SK-N-SH (cell line): ENCODE measurements at regions not wholly inside any gene's neighbourhood (a gene's known extent, or its start where the extent isn't known, plus 50 kb on each side); places are given as distances from the start of the nearest gene placed in this dataset.

Experiments used
- CTCF ChIA-PET: fragments of 300-600, 350-600 bp; formaldehyde crosslinking; extraction: SDS; loops from one replicate; lab custom pipeline; 2021; lab: Yijun Ruan, JAX
- POLR2A ChIA-PET: fragments of 350-600 bp; sonication (Branson Sonifier 250); formaldehyde crosslinking; extraction: SDS; loops from one replicate; lab custom pipeline; 2020; ENCODE audit warnings: antibody characterized with exemption, inconsistent platforms; lab: Yijun Ruan, JAX
- DNase-seq: peaks from one replicate; pipeline ENCODE4 v3.0.0; 2012
- H2AFZ ChIP-seq: fragments of 200-600 bp; sonication (generic); 2 replicates; pipeline ENCODE4 v1.8.1; 2016; ENCODE audit warnings: antibody characterized with exemption, mild to moderate bottlenecking, low read depth
- H3F3A ChIP-seq: fragments of 200-600 bp; sonication (generic); replicated peaks from 2 replicates; pipeline ENCODE3; 2016; ENCODE audit warnings: antibody characterized with exemption, mild to moderate bottlenecking; ENCODE audit not compliant: insufficient read depth
- H3K27ac ChIP-seq, 2 experiments: fragments of 200-500 bp in 1 of 2; fragments of 200-600 bp in 1 of 2; sonication (Bioruptor generic) in 1 of 2; sonication (generic), shearing (Covaris generic) in 1 of 2; 2 replicates each; pipeline versions ENCODE4 v1.5.1 to v1.6.1; 2014 to 2016; ENCODE audit warnings: low read depth in 2 of 2, inconsistent platforms in 1 of 2, low read length in 1 of 2, mild to moderate bottlenecking in 1 of 2, mixed read lengths in 1 of 2
- H3K27me3 ChIP-seq: fragments of 200-600 bp; sonication (generic), shearing (Covaris generic); 2 replicates; pipeline ENCODE4 v1.6.1; 2016; ENCODE audit warnings: mixed run types; ENCODE audit not compliant: insufficient read depth
- H3K36me3 ChIP-seq, 2 experiments: fragments of 200-500 bp in 1 of 2; fragments of 200-600 bp in 1 of 2; sonication (Bioruptor generic) in 1 of 2; sonication (generic) in 1 of 2; replicated peaks in 1 of 2; 2 replicates each; pipeline versions ENCODE3 to v1.5.1; 2014 to 2016; ENCODE audit warnings: low read length in 1 of 2, mild to moderate bottlenecking in 1 of 2; ENCODE audit not compliant: insufficient read depth in 2 of 2, control insufficient read depth in 1 of 2
- H3K4me1 ChIP-seq, 2 experiments: fragments of 200-500 bp in 1 of 2; fragments of 200-600 bp in 1 of 2; sonication (Bioruptor generic) in 1 of 2; sonication (generic), shearing (Covaris generic) in 1 of 2; 2 replicates each; pipeline versions ENCODE4 v1.5.1 to v1.6.1; 2014 to 2016; ENCODE audit warnings: low read depth in 1 of 2, low read length in 1 of 2, mixed run types in 1 of 2; ENCODE audit not compliant: insufficient read depth in 2 of 2, control insufficient read depth in 1 of 2
- H3K4me2 ChIP-seq: fragments of 200-600 bp; sonication (generic), shearing (Covaris generic); 2 replicates; pipeline ENCODE4 v1.6.1; 2017; ENCODE audit warnings: mixed run types
- H3K4me3 ChIP-seq, 2 experiments: fragments of 200-500 bp in 1 of 2; fragments of 200-600 bp in 1 of 2; sonication (Bioruptor generic) in 1 of 2; sonication (generic), shearing (Covaris generic) in 1 of 2; 2 replicates each; pipeline versions ENCODE4 v1.5.1 to v1.8.1; 2014 to 2016; ENCODE audit warnings: low read depth in 2 of 2, inconsistent platforms in 1 of 2, low read length in 1 of 2, mild to moderate bottlenecking in 1 of 2, mixed read lengths in 1 of 2, moderate library complexity in 1 of 2
- H3K79me2 ChIP-seq: fragments of 200-600 bp; sonication (generic); 2 replicates; pipeline ENCODE4 v1.8.1; 2017; ENCODE audit warnings: mild to moderate bottlenecking; ENCODE audit not compliant: insufficient read depth
- H3K9ac ChIP-seq: fragments of 200-600 bp; sonication (generic); 2 replicates; pipeline ENCODE4 v1.6.1; 2017; ENCODE audit warnings: mixed run types
- H3K9me2 ChIP-seq: fragments of 200-600 bp; sonication (generic); 2 replicates; pipeline ENCODE4 v1.6.1; 2017; ENCODE audit warnings: mixed run types
- H3K9me3 ChIP-seq: fragments of 200-600 bp; sonication (generic); 2 replicates; pipeline ENCODE4 v1.6.1; 2017; ENCODE audit warnings: mixed run types, mild to moderate bottlenecking, moderate library complexity
- H4K20me1 ChIP-seq: fragments of 200-600 bp; sonication (generic); 2 replicates; pipeline ENCODE4 v1.6.1; 2017; ENCODE audit warnings: mild to moderate bottlenecking, mixed run types; ENCODE audit not compliant: insufficient read depth
- CHD2 ChIP-seq: fragments of 150-350 bp; IDR thresholded peaks from 2 replicates; pipeline ENCODE4 v1.6.1; 2018; ENCODE audit warnings: low read length; ENCODE audit not compliant: partially characterized antibody
- CTCF ChIP-seq: fragments of 200-600 bp; sonication (generic); IDR thresholded peaks from 2 replicates; pipeline ENCODE4 v1.6.1; 2017; ENCODE audit warnings: antibody characterized with exemption, mild to moderate bottlenecking, moderate library complexity
- ELF1 ChIP-seq: IDR thresholded peaks from 2 replicates; pipeline ENCODE4 v1.4.0; 2012
- EP300 ChIP-seq, 2 experiments: IDR thresholded peaks; 2 replicates each; pipeline versions ENCODE4 v1.4.0 to v1.6.1; 2012; ENCODE audit warnings: borderline replicate concordance in 1 of 2, low read depth in 1 of 2, low read length in 1 of 2
- FOSL2 ChIP-seq: IDR thresholded peaks from 2 replicates; pipeline ENCODE4 v1.4.0; 2012; ENCODE audit warnings: low read depth, mild to moderate bottlenecking, moderate library complexity, borderline replicate concordance
- IRF3 ChIP-seq: fragments of 150-350 bp; IDR thresholded peaks from 2 replicates; pipeline ENCODE4 v1.6.1; 2016; ENCODE audit warnings: mild to moderate bottlenecking, low read depth, low read length
- JUND ChIP-seq: IDR thresholded peaks from 2 replicates; pipeline ENCODE4 v1.4.0; 2012
- MAX ChIP-seq: IDR thresholded peaks from 2 replicates; pipeline ENCODE4 v1.4.0; 2012; ENCODE audit warnings: low read depth
- NFIC ChIP-seq: IDR thresholded peaks from 2 replicates; pipeline ENCODE4 v1.4.0; 2012; ENCODE audit warnings: borderline replicate concordance
- POLR2AphosphoS5 ChIP-seq: IDR thresholded peaks from 2 replicates; pipeline ENCODE4 v1.6.1; 2012; ENCODE audit warnings: low read depth, low read length
- RAD21 ChIP-seq: IDR thresholded peaks from 2 replicates; pipeline ENCODE4 v1.6.1; 2012; ENCODE audit warnings: mild to moderate bottlenecking, low read length
- RCOR1 ChIP-seq: fragments of 150-350 bp; IDR thresholded peaks from 2 replicates; pipeline ENCODE4 v1.6.1; 2017; ENCODE audit warnings: antibody characterized with exemption, low read length
- RFX5 ChIP-seq: IDR thresholded peaks from 2 replicates; pipeline ENCODE4 v1.6.1; 2012; ENCODE audit warnings: mild to moderate bottlenecking, improper control_type of control experiment, low read length
- RXRA ChIP-seq: IDR thresholded peaks from 2 replicates; pipeline ENCODE4 v1.4.0; 2012; ENCODE audit warnings: low read depth, mild to moderate bottlenecking, borderline replicate concordance
- SIN3A ChIP-seq: IDR thresholded peaks from 2 replicates; pipeline ENCODE4 v1.6.1; 2012; ENCODE audit warnings: low read depth, mild to moderate bottlenecking, low read length, moderate library complexity, borderline replicate concordance
- TCF12 ChIP-seq: IDR thresholded peaks from 2 replicates; pipeline ENCODE4 v1.4.0; 2012
- USF1 ChIP-seq: IDR thresholded peaks from 2 replicates; pipeline ENCODE4 v1.4.0; 2012; ENCODE audit warnings: low read depth, borderline replicate concordance
- USF2 ChIP-seq: fragments of 150-350 bp; IDR thresholded peaks from 2 replicates; pipeline ENCODE4 v1.6.1; 2017; ENCODE audit warnings: antibody characterized with exemption, low read length, low read depth, borderline replicate concordance
- YY1 ChIP-seq: IDR thresholded peaks from 2 replicates; pipeline ENCODE4 v1.4.0; 2012; ENCODE audit warnings: low read depth, mild to moderate bottlenecking
- whole genome bisulfite sequencing: methylation state at CpG from one replicate; pipeline ENCODE4 v1.1.6; 2017; ENCODE audit warnings: low lambda C conversion rate; 5-methylcytosine and 5-hydroxymethylcytosine counted together

- no peaks in the 10 kb centered on the region for H3K27me3 ChIP-seq
- no peak overlapping the region for H3K9ac ChIP-seq
- CTCF ChIA-PET = no interaction called here
- TF ChIP-seq YY1 = no peak
- no peak for TF ChIP-seq USF1
- TF ChIP-seq RAD21 = no peak
- no peak for TF ChIP-seq USF2
- no peak for TF ChIP-seq RXRA
- TF ChIP-seq CHD2 = no peak
- no peak for TF ChIP-seq SIN3A
- no peak for TF ChIP-seq IRF3
- TF ChIP-seq ELF1 = no peak
- TF ChIP-seq EP300 (IDR thresholded peaks at IDR 0.05; ENCODE audit: borderline replicate concordance in 1 of 2, low read depth in 1 of 2, low read length in 1 of 2) = no peak
- TF ChIP-seq JUND = no peak
- TF ChIP-seq FOSL2 = no peak
- no peak for TF ChIP-seq TCF12
- POLR2A ChIA-PET = no interaction called here
- DNase-seq = no peak
- no peaks in the 10 kb centered on the region for H3K79me2 ChIP-seq
- no peaks in the 10 kb centered on the region for H3K36me3 ChIP-seq
- 94% methylated on average over 5 of the region's 5 CpGs for WGBS
- H3K4me1 ChIP-seq = no peaks in the 10 kb centered on the region
- H2AFZ ChIP-seq = no peak overlapping the region
- no peaks in the 10 kb centered on the region for H3F3A ChIP-seq
- no peaks in the 10 kb centered on the region for H3K9me3 ChIP-seq
- H3K4me2 ChIP-seq = no peak overlapping the region
- H3K27ac ChIP-seq = no peak overlapping the region
- no peak overlapping the region for H3K4me3 ChIP-seq
- no peaks in the 10 kb centered on the region for H4K20me1 ChIP-seq
- no peaks in the 10 kb centered on the region for H3K9me2 ChIP-seq
These were observed 447.3 kb upstream of the ARRDC3 start for GRCh38 chr5:91830361-91830953.

GRCh38 chr5:91825618-91826017 lies 442.5 kb upstream of the ARRDC3 start:
- Histone ChIP-seq H3K36me3 (no peaks in the 10 kb centered on the region), H3K9me3 (no peaks in the 10 kb centered on the region), H3K9ac (no peak overlapping the region), H2AFZ (no peak overlapping the region), H3K4me2 (no peak overlapping the region), H3K9me2 (no peaks in the 10 kb centered on the region), H3K79me2 (no peaks in the 10 kb centered on the region), H3K27ac (no peak overlapping the region), H3K4me1 (no peaks in the 10 kb centered on the region), H3K4me3 (no peak overlapping the region), H4K20me1 (no peaks in the 10 kb centered on the region), H3F3A (no peaks in the 10 kb centered on the region), H3K27me3 (no peaks in the 10 kb centered on the region)
- TF ChIP-seq RFX5 = no peak
- no peak for TF ChIP-seq POLR2AphosphoS5
- no peak for TF ChIP-seq USF2
- TF ChIP-seq SIN3A = no peak
- no peak for TF ChIP-seq MAX
- TF ChIP-seq NFIC = no peak
- no peak for TF ChIP-seq TCF12
- no peak for TF ChIP-seq USF1
- TF ChIP-seq RCOR1 = no peak
- no peak for TF ChIP-seq CTCF
- no peak for DNase-seq
- CTCF ChIA-PET = no interaction called here
- POLR2A ChIA-PET = no interaction called here
- WGBS = 90% methylated on average over 4 of the region's 4 CpGs
